Osteocyte (in vitro differentiated cells): ENCODE measurements at regions not wholly inside any gene's neighbourhood (a gene's known extent, or its start where the extent isn't known, plus 50 kb on each side); places are given as distances from the start of the nearest gene placed in this dataset.
A peak's percentile ranks its signal among the peaks of the same experiment; 100 is the strongest.
"Not testable (repeated sequence)": the region's sequence is repeated elsewhere in the genome, so short reads cannot be mapped to it uniquely, and the experiment has no call there.

Source experiments
- DNase-seq: peaks from one replicate; pipeline ENCODE4 v3.0.0; 2021; ENCODE audit warnings: mixed read lengths; ENCODE audit not compliant: unreplicated experiment; ENCODE audit errors: extremely low spot score
- H3K27ac Mint-ChIP-seq: one replicate; pipeline ENCODE4 v1.8.0; 2021; ENCODE audit warnings: mild to moderate bottlenecking, mixed read lengths; ENCODE audit not compliant: unreplicated experiment
- H3K27me3 Mint-ChIP-seq: one replicate; pipeline ENCODE4 v1.8.0; 2021; ENCODE audit warnings: mixed read lengths; ENCODE audit not compliant: unreplicated experiment
- H3K36me3 Mint-ChIP-seq: one replicate; pipeline ENCODE4 v1.8.0; 2021; ENCODE audit warnings: mixed read lengths; ENCODE audit not compliant: unreplicated experiment
- H3K4me1 Mint-ChIP-seq: one replicate; pipeline ENCODE4 v1.8.0; 2021; ENCODE audit warnings: mixed read lengths; ENCODE audit not compliant: unreplicated experiment
- H3K4me3 Mint-ChIP-seq: one replicate; pipeline ENCODE4 v1.8.0; 2021; ENCODE audit warnings: mild to moderate bottlenecking, moderate library complexity, mixed read lengths; ENCODE audit not compliant: unreplicated experiment
- H3K9me3 Mint-ChIP-seq: one replicate; pipeline ENCODE4 v1.8.0; 2021; ENCODE audit warnings: mixed read lengths; ENCODE audit not compliant: unreplicated experiment
- CTCF ChIP-seq: fragments of 200-600 bp; sonication (generic); IDR thresholded peaks from 2 replicates; pipeline ENCODE4 v1.5.0; 2021; ENCODE audit warnings: antibody characterized with exemption, mild to moderate bottlenecking, moderate library complexity

GRCh38 chr10:108561649-108562048 is 1361.7 kb downstream of the XPNPEP1 start:
- Mint-ChIP-seq H3K36me3 (no peaks in the 10 kb centered on the region), H3K4me3 (no peak overlapping the region), H3K27me3 (no peaks in the 10 kb centered on the region), H3K27ac (no peak overlapping the region), H3K9me3 (peaks cover 4% of the 10 kb centered on the region), H3K4me1 (no peaks in the 10 kb centered on the region)
- no peak for TF ChIP-seq CTCF
- no peak for DNase-seq

DNA sequence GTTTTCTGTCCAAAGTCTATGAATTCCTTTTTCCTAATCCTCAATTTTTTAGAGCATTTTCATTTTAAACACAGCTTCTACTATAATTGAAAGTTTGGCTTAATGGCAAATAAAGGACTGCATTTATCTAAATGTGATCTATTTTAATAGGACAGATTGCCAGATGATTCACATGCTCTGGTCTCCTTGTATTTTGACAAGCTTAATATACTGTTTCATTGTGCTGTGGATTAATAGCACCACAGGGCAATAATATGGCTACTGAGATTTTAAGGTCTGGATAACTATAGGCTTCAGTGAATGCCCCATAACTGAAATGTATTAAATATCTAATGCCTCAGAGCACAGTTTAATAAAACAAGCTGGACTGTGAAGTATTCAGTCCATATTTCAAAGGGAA is 1362.8 kb downstream of the XPNPEP1 start:
- no peak for DNase-seq
- peaks cover under 1% of the 10 kb centered on the region for H3K9me3 Mint-ChIP-seq
- H3K27ac Mint-ChIP-seq, result no peak overlapping the region
- no peak for TF ChIP-seq CTCF
- no peak overlapping the region for H3K4me3 Mint-ChIP-seq
- no peaks in the 10 kb centered on the region for H3K27me3 Mint-ChIP-seq
- H3K4me1 Mint-ChIP-seq, result no peaks in the 10 kb centered on the region
- H3K36me3 Mint-ChIP-seq, result no peaks in the 10 kb centered on the region

- Mint-ChIP-seq H3K36me3 (no peaks in the 10 kb centered on the region), H3K27ac (no peak overlapping the region), H3K4me1 (no peaks in the 10 kb centered on the region)
Observed at GRCh38 chr10:108556186-108556585, 1367.1 kb downstream of the XPNPEP1 start.

DNA sequence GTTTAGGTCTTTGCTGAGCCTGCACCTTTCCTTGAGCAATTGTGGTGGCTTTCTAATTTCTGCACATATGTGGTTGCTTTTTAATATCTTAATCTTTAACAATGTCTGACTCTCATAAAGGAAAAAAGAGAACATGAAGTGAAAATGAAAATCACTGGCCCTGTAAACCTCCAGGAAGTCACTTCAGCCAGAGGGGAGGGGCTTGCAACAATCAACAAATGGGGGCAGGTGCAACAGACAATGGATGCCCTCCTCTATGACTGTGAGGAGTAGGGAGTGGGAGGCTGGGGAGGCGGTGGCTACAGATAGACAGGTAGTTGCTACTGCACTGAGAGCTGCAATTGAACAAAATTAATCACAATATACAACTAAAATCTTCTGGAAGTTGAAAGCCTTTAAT is 1377.4 kb downstream of the XPNPEP1 start:
- Mint-ChIP-seq H3K4me1 (no peaks in the 10 kb centered on the region), H3K9me3 (no peaks in the 10 kb centered on the region)

More at GRCh38 chr10:108556186-108556585, 1367.1 kb downstream of the XPNPEP1 start:
- DNase-seq, result no peak
- no peak overlapping the region for H3K4me3 Mint-ChIP-seq
- no peaks in the 10 kb centered on the region for H3K27me3 Mint-ChIP-seq
- TF ChIP-seq CTCF, result no peak
- no peaks in the 10 kb centered on the region for H3K9me3 Mint-ChIP-seq

DNA sequence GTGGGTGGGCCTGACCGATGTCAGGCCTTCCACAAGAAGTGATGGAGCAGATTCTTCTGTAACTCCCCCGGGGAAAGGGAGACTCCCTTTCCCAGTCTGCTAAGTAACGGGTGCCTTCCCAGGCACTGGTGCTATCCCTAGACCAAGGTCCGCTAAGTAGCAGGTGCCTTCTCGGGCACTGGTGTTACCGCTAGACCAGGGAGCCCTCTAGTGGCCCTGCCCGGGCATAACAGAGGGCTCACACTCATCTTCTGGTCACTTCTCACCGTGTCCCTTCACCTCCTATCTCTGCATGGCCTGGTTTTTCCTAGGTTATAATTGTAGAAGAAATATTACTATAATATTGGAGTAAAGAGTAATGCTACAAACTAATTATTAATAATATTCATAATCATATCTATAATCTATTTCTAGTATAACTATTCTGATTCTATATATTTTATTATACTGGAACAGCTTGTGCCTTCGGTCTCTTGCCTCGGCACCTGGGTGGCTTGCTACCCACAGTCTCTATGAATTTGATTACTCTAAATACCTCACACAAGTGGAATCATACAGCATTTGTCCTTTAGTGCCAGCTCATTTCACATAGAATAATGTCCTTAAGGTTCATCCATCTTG is 1378.7 kb downstream of the XPNPEP1 start:
- no peak overlapping the region for H3K27ac Mint-ChIP-seq
- no peaks in the 10 kb centered on the region for H3K27me3 Mint-ChIP-seq
- no peaks in the 10 kb centered on the region for H3K36me3 Mint-ChIP-seq
- no peak for DNase-seq
- TF ChIP-seq CTCF, result peak; percentile 86
- no peak overlapping the region for H3K4me3 Mint-ChIP-seq
- H3K4me1 Mint-ChIP-seq, result no peaks in the 10 kb centered on the region
- no peaks in the 10 kb centered on the region for H3K9me3 Mint-ChIP-seq

More for the DNA sequence above, 1377.4 kb downstream of the XPNPEP1 start:
- no peaks in the 10 kb centered on the region for H3K36me3 Mint-ChIP-seq
- TF ChIP-seq CTCF, result no peak
- DNase-seq, result no peak
- H3K27ac Mint-ChIP-seq, result no peak overlapping the region
- no peaks in the 10 kb centered on the region for H3K27me3 Mint-ChIP-seq
- no peak overlapping the region for H3K4me3 Mint-ChIP-seq

- peaks cover 18% of the 10 kb centered on the region for H3K9me3 Mint-ChIP-seq
- H3K4me1 Mint-ChIP-seq, H3K27ac Mint-ChIP-seq, H3K4me3 Mint-ChIP-seq, H3K36me3 Mint-ChIP-seq, H3K27me3 Mint-ChIP-seq, DNase-seq: not testable (repeated sequence)
Observed at GRCh38 chr10:108533551-108533950, 1369.0 kb upstream of the SORCS1 start.
